ENCODE measurements at regions not wholly inside any gene's neighbourhood (a gene's known extent, or its start where the extent isn't known, plus 50 kb on each side); places are given as distances from the start of the nearest gene placed in this dataset.

GRCh38 chr13:104181526-104182231, 1115.5 kb upstream of the SLC10A2 start:
- TF ChIP-seq CTCF (conservative IDR thresholded peaks at IDR 0.05; ENCODE audit: low read depth, low read length) (no peak), EZH2 (IDR thresholded peaks at IDR 0.05; ENCODE audit: low read length, unreplicated experiment) (no peak)
